ENCODE measurements at regions not wholly inside any gene's neighbourhood (a gene's known extent, or its start where the extent isn't known, plus 50 kb on each side); places are given as distances from the start of the nearest gene placed in this dataset.

- H3K4me3 ChIP-seq (replicated peaks; ENCODE audit: low read depth, low read length): no peak overlapping the region
- DNase-seq (ENCODE audit: extremely low read depth, low read depth): no peak
- TF ChIP-seq CTCF (IDR thresholded peaks at IDR 0.05; ENCODE audit: low read depth, low read length, missing control alignments): no peak
Observed at GRCh38 chr2:64704161-64704560, 50.4 kb upstream of the SERTAD2 start.

DNA sequence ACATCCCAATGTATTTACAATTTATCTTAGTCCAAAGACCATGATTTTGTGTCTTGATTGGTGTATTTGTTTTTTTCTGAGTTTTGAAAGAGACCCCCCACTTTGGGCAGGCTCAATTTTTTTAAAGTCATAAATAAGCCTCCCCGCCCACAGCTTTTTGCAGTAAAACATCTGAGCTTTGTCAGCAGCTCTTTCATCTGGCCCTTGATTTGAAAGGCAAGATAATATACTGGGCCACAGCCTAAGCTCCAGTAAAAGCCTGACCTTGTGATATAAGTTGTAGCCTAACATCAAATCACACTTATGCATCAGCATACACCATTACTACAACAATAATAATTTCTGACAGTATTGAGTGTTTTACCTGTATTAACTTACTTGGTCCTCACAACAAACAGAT lies 51.3 kb upstream of the SERTAD2 start:
- H3K4me3 ChIP-seq (replicated peaks; ENCODE audit: low read depth, low read length): no peak overlapping the region
- TF ChIP-seq CTCF (IDR thresholded peaks at IDR 0.05; ENCODE audit: low read depth, low read length, missing control alignments): no peak
- no peak for DNase-seq (ENCODE audit: extremely low read depth, low read depth)

GRCh38 chr2:64707276-64707675 lies 53.6 kb upstream of the SERTAD2 start:
- no peak for TF ChIP-seq CTCF (IDR thresholded peaks at IDR 0.05; ENCODE audit: low read depth, low read length, missing control alignments)
- DNase-seq (ENCODE audit: extremely low read depth, low read depth): no peak
- no peak overlapping the region for H3K4me3 ChIP-seq (replicated peaks; ENCODE audit: low read depth, low read length)

GRCh38 chr2:64708829-64709228 lies 55.1 kb upstream of the SERTAD2 start:
- DNase-seq (ENCODE audit: extremely low read depth, low read depth): no peak
- TF ChIP-seq CTCF (IDR thresholded peaks at IDR 0.05; ENCODE audit: low read depth, low read length, missing control alignments): no peak

DNA sequence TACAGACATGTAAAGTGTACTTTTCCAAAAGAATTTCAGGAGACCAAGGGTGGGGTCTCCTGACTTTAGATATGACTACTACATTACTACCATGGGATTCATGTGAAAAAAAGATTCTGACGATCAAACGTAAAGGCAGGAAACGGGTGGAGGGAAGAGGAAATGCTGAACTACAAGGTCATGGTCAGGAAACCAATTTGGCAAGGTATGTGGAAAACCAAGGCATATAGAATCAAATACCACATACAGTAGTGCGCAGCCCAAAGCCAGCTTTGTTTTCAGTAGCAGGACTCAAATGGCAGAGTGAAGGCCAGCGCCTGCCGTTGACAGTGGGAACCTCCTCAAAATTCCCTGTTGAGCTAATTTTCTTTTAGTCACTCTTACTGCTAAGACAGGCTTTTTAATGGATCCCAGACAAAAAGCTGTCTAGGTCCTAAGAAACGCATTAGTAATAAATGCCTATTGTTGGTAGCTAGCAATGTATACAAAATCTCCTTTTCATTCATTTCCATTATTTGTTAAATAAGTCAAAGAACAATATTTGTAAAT lies 57.6 kb upstream of the SERTAD2 start:
- no peak for DNase-seq (ENCODE audit: extremely low read depth, low read depth)
- H3K4me3 ChIP-seq (replicated peaks; ENCODE audit: low read depth, low read length): no peak overlapping the region
- no peak for TF ChIP-seq CTCF (IDR thresholded peaks at IDR 0.05; ENCODE audit: low read depth, low read length, missing control alignments)

More at GRCh38 chr2:64708829-64709228, 55.1 kb upstream of the SERTAD2 start:
- no peak overlapping the region for H3K4me3 ChIP-seq (replicated peaks; ENCODE audit: low read depth, low read length)

DNA sequence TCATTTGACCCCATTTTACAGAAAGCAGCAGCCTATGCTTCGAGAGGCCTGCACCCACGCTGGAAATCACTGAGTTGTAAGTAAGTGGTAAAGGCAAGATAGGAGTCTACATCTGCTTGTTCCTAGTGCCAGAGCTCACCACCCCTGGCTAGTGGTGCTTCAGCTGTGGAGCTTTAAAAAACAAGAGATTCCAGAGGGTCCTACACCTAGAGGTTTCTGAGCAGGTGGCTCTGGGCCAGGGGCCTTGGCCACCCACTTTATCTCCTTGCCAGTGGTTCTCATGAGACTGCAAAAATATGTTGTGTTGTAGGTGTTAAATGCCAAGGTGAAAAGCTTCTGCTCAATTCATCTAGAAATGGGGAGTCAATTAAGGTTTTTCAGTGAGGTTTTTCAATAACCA lies 60.0 kb upstream of the SERTAD2 start:
- H3K4me3 ChIP-seq (replicated peaks; ENCODE audit: low read depth, low read length): no peak overlapping the region
- no peak for DNase-seq (ENCODE audit: extremely low read depth, low read depth)
- TF ChIP-seq CTCF (IDR thresholded peaks at IDR 0.05; ENCODE audit: low read depth, low read length, missing control alignments): no peak

DNA sequence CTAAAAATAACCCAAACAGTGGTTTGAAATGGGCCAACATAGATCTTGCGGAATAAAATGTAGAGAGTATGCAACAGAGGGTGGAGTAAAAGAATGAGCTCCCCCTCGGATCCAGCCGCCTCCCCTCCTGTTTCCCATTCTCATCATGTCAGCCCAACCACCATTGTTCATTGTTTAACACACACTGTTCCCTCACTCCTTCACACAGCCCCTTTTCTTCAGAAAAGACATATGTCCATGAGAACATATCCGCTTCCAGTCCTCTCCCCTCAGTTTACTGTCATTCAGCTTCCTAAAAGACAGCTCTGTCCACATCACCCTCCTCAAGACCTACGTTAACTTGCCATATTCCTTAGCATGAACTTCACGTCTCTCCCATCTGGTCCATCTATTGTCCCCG lies 62.9 kb upstream of the SERTAD2 start:
- H3K4me3 ChIP-seq (replicated peaks; ENCODE audit: low read depth, low read length): no peak overlapping the region
- no peak for TF ChIP-seq CTCF (IDR thresholded peaks at IDR 0.05; ENCODE audit: low read depth, low read length, missing control alignments)
- DNase-seq (ENCODE audit: extremely low read depth, low read depth): no peak

Data from HFF-Myc (cell line).